Muscle of arm (tissue), 1 donor: ENCODE measurements at regions not wholly inside any gene's neighbourhood (a gene's known extent, or its start where the extent isn't known, plus 50 kb on each side); places are given as distances from the start of the nearest gene placed in this dataset.

ENCODE experiments used
- DNase-seq: peaks from one replicate; pipeline ENCODE4 v3.0.0-alpha.2; 2013

DNA sequence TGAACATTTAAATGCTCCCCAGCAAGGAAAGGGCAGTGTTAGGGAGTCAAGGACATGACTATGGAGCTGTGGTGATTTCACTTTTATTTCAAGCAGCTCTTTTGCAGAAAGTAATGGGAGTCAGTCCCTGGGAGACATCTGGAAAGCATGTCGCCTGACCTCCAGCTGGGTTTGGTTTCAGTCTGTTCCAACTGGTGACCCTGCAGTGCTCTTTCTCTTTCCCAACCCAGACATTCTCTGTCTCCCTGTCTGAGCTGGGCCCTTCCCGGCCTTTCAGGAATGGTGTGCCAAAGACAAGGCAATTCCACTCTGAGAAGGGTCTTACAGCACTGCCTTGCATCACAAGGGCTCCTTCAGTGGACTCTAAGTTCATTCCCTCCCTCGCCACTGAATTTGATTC lies 323.2 kb downstream of the OSR1 start:
- no peak for DNase-seq

DNA sequence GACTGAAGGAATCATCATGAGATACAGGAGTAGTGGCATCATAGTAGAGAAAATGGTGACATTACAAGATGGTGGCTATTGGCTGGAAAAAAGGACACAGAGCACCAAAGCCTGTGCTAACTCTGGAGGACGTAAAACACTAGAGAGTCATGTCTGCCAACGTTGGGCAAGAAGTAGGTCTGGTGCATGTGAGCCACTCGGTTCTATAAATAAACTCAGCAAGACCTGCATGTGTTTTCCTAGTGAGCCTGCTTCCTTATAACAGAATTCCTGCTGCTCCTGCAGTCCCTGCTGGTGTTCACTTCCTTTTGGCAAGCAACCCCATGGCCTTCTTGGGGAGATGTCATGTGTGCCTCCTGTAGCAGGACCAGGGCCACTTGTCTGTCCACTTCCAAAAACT lies 325.2 kb downstream of the OSR1 start:
- DNase-seq, result no peak

DNA sequence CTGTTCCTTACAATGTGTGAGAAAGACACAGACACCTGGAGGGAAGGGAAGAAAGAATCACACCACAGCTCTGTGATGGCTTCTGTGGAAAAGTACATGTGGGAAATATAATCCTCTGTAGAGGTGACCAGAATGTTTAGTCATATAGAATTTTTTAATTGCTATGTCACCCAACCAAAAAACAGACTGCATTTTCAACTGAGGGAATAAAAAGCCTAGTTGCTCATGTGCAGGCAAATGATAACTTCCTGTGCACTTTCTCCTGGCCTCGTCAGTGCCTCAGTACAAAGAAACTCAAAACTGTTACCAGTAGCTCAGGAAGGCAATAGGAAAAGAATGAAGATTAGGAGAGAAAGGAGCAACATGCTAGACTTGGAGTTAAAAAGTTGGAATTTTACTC lies 326.8 kb downstream of the OSR1 start:
- DNase-seq, result no peak

DNA sequence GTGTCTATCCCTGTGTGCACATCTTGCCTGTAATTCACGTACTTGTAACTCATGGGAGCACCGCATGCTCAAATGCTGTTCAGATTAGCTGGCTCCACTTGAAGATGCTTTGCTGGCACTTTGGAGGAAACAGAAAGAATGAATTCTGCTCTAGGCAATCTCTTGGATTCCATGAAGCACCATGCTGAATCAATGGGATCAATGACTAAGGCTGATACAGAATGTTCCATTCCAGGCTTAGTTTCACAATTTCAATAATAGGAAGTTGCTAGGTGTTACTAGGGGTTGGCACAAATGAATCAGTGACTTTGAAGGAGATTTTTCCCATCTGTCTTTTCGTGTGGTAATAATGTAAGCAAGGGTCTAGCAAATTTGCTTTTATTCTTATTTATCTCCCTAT lies 328.8 kb downstream of the OSR1 start:
- no peak for DNase-seq

DNA sequence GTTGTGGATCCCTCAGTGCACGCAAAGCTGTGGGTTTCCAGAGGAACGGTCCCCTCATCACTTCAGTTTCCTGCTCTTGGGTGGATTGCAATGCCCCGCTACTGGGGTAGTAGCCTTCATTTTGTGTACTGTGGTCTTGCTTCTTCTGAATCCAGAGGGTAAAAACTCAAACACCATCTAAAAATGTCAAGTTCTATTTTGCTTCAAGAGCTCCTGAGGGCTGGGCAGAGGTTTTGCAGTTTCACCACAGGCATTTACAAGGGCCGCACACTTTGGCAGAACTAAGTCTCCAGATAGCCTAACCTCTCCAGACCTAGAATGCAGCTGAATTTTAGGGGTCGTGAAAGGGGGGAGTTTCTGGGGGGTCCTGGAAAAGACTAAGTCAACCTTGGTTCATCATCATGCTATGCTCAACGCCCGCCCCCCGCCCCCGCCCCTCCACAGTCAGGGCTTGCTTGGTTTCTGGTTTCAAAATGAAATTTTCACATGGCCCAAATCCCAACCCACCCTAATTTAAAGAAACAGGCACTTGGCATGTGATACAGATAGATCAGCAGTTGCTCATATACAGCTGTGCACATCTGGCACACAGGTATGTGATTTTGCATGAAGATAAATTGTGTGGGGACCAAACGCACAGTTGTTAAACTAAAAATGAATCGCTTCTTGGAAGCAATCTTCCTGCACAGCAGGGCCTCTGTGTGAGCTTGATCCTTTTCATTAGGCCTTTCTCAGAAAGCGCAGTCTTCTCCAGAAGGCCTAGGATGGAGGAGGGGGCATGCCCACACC lies 329.6 kb downstream of the OSR1 start:
- DNase-seq, result peak; percentile 52

DNA sequence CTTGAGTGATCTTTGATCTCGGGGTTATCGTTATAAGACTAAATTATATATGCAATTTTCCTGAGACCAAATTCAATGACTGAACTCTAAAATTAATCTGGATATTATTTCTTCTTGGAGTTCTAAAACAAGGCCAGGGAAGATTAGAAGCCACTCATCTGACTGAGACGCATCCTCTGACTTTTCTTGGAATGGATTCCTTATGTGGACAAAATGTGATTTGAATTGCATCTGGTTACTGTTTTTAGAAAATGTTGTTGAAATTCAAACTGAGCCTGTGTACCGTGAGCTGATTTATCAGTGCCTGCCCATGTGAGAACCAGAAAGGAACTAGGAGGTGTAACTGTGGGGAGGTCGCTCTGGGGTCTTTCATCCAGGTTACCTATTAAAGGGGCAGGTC lies 330.8 kb downstream of the OSR1 start:
- no peak for DNase-seq

DNA sequence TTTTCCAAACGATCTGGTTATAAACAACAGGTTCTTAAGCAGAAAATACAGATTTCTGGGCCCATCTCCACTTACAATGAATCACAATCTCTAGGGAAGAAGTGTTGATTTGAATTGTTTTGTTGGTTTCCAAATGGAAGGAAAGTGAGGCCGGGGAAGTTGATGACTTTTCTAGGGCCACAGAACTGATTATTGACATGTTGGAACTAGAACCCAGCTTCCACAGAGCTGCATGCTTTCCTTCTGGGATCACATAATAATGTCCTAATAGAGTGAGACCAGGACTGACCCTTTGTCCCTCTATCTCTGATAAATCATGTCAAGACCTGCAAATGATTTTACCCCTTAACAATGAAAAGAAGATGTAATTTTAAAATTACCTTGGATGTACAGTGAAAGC lies 332.2 kb downstream of the OSR1 start:
- peak; percentile 50 for DNase-seq

DNA sequence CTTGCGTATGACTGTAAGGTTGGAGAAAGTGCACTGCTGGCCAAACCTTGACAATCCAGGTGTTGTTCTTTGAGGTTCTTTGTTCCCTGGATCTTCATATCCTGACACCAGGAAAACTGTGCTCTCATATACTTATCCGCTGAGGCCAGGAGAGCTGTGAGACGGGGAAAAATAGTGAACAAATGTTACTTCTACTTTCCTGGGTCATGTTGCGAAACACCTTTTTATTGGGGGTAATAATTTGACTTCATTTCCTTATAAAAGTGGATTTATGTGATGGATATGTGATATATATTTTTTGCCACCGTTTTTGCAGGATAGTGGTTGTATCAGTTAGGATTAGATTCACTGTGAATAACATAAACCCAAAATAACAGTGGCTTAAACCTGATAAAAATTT lies 336.1 kb downstream of the OSR1 start:
- no peak for DNase-seq

DNA sequence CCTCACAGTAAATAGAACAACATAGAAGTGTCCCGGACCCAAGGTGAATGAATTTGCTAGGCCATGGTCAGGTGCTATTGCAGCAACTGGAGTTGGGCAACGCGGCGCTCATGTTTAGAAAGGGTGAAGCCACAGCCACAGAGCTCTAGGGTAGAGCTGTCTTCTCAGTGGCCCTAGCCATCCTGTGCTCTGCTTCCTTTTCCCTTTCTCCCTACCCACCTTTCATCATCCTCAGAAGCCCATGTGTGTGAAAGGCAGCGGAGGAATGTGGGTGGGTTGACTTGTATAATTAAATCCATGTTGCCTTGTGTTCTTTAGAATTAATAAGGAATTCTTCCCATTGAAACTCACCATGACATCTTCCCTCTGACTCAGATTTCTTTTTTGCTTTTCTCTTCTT lies 336.7 kb downstream of the OSR1 start:
- DNase-seq, result no peak

DNA sequence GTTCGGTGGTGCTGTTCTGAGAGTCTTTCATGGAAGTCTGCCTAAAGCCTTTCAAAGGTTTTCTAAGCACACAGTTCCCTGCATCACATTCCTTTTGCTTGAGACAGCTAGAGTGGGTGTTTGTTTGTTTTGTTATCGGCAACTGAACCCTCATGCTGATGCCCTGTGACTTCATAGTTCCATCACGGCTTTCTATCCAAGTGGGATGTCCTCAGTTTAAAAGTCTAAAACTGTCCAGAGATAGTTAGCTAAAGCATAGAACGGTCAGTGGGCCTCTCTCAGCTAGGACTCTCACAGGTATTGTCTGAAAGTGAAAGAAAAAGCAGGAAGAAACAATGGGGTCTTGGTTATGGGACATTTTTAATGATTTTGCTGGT lies 337.3 kb downstream of the OSR1 start:
- DNase-seq, result no peak

DNA sequence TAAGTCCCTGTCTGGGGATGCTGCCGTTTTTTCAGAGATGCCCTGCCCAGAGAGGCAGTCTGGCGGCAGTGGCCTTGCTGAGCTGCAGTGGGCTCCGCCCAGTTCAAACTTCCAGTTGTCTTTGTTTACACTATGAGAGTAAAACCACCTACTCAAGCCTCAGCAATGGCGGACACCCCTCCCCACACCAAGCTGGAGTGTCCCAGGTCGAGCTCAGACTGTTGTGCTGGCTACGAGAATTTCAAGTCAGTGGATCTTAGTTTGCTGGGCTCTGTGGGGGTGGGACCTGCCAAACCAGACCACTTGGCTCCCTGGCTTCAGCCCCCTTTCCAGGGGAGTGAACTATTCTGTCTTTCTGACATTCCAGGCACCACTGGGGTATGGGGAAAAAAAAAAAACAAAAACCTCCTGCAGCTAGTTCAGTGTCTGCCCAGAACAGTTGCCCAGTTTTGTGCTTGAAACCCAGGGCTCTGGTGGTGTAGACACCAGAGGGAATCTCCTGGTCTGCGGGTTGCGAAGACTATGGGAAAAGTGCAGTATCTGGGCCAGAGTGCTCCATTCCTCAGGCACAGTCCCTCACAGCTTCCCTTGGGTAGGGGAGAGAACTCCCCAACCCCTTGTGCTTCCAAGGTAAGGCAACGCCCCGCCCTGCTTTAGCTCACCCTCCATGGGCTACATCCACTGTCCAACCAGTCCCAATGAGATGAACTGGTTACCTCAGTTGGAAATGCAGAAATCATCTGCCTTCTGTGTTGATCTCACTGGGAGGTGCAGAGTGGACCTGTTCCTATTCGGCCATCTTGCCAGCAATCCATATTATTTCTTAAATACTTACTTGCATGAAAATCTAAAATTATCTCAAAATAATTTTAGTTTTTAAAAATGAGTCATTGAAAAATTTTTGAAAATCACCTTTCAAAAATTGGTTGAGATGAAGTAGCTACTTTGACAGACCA lies 338.0 kb downstream of the OSR1 start:
- no peak for DNase-seq

DNA sequence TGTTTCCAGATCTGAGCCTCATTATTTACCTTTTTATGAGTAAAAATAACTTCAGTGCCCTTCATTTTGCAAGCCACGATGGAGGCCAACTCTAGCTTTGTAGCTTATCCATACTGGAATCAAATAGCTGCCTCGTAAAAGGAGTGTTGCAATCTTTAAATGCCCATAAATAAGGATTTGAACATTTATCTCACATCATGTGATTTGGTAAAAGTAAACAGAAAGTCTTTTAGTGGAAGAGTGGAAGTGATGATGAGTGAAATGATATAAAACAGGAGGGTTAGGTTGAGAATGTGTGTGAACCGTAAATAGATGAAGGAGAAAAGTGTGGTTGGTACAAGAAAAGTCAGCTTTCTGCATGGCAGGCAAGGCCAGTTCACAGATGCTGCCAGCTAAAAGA lies 348.9 kb downstream of the OSR1 start:
- no peak for DNase-seq

DNA sequence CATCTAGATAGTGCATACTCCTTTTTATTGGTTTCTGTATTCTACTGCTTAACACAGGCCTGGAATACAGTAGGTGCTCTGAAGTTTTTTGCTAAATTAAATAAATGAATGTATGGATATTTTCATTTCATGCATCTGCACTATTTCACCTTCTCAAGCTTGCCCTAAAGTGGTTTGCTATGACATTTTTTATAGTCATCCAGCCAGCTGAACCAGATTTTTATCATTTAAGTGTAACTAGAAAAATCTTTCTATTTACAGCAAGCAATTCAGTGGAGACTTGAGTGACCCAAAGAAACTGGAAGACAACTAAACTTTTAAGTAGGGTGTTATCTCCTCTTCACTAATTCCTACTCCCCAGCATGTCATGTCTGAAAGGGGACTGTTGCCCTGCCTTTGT lies 354.9 kb downstream of the OSR1 start:
- DNase-seq, result no peak

DNA sequence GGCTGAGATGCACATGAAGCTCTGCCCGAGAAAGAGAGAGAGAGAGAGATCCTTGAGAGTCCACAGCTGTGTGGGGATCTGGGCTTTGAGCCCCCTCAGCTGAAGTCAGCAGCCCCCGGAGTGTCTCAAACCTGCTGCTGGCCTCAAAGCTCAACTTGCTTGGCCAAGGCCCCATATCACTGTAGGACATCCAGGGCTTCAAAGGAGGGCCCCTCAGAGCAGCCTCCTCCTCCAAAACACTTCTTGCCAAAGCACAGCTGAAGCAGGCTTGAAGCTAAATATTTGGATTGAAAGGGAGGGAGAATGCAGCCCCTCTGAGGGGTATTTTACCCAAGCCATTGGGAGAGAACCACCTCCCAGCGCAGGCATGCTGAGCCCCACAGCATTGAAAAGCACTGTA lies 357.6 kb downstream of the OSR1 start:
- DNase-seq, result no peak

DNA sequence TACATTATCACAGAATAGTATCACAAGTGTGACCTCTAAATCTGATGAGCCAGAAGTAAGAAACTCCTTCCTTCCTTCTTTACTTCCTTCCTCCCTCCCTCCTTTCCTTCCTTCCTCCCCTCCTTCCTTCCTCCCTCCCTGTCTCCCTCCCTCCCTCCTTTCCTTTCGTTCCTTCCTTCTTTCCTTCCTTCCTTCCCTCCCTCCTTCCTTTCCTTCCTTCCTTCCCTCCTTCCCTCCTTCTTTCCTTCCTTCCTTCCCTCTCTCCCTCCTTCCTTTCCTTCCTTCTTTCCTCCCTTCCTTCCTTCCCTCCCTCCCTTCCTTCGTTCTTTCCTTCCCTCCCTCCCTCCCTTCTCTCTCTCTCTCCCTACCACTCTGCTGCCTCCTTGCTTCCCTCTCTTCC lies 359.2 kb downstream of the OSR1 start:
- no peak for DNase-seq

DNA sequence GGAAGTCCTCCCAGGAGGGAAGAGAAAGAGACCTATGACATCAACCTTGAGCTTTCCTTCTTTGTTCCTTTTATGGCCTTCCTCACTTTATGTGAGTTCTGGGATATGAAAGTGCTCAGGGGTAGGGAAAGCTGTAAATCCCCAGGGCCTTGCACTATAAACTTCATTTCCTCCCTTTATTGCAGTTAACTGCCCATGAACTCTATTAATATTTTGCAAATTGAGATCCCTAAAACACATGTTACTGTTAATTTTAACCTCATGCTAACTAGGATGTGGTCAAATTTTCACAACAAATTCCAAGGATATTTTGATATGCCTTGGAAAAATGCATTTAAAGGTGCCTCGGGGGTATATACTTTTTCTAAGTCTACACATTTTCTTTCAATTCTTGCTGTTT lies 359.9 kb downstream of the OSR1 start:
- no peak for DNase-seq

DNA sequence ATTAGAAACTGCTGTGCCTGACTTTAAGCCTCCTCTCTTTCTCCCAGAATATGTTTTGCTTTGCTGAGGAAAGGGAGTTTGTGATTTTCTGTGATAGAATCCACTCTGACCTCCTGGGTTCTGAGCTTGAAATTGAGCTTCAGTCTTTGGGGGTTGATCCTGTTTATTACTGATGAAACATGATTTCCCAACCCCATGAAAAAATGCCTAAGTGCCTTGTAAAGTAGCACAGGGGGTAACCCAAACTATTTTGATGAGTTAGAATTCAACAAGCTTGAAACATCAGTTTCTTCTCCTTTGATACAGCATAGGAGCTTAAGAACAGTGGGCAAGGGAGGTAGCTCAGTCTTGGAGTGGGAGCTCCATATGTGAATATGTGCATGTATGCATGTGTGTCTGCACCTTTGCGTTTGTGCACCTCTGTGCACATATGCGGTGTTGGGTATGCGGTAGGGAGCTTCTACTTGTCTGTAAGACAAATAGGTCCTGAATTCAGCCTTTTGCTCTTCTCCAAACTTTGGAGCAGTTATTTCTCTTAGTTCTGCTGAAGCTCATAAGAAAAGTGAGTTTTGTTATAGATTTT lies 364.6 kb downstream of the OSR1 start:
- DNase-seq, result no peak

DNA sequence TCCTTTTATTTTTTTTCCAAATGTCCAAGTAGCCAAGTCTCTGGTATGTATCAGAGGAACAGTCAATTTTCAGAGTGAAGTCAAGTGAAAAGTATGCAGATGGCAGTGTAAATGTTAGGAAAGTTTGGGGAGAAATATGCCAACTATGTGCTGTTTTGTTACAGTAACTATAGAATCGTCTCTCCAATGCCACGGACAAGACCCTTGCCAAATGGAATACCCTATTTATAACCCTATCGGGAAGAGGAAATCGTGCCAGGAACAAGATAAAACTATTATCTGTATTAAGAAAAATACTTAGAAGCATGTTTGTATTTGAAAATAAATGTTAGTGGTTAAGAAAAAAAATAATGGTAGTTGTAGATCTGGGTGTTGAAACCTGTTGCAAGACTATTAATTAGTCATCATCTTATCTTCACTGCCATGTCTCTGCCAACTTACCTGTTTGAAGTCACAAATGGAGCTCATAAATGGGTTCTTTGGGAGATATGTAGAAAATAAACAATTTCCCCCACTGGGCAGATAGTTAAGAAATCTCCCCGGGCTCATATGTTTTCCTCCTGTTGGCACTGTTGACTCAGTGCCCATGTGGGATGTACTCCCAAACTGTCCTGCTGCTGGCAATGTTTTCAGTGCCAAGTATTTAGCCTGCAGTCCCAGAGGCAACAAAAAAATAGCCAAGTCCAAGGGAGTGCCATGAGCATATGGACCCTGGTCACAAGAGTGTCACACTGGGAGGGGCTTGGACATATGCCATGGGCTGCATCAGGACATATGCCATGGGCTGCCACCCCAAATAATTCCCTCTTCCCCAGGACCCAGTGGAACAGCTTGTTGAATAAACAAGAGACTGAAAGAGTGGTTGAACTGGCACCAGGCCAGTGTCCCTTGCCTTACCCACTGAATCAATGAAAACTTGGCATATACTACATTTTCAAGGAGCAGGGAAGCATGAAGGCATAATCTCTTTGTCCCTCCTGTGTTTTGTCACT lies 366.9 kb downstream of the OSR1 start:
- DNase-seq, result no peak

DNA sequence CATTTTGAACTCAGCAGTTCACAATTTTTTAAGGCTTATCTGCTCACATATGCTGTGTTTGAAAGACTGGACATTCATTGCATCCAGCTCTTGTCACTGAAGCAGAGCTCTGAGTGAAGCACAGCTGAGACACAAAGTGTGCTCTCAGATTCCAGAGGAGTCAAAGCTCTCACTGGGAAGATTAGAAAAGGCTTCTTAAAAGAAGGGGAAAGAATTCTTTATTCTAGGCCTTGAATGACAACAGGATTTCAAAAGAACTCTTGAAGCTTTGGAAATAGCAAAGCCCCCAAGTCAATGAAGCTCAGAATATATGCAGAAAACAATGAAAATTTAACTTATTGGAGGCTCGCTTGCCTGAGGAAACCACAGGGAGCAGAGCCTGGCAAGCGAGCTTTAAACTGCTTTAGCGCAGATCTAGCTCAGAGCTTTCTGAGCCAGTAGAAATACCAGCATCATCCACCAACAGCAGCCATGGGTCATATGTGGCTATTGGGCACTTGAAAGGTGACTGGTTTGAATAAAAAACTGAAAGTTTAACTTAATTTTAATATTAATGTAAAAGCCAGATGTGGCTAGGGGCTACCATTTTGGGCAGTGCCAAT lies 369.7 kb downstream of the OSR1 start:
- DNase-seq, result no peak

DNA sequence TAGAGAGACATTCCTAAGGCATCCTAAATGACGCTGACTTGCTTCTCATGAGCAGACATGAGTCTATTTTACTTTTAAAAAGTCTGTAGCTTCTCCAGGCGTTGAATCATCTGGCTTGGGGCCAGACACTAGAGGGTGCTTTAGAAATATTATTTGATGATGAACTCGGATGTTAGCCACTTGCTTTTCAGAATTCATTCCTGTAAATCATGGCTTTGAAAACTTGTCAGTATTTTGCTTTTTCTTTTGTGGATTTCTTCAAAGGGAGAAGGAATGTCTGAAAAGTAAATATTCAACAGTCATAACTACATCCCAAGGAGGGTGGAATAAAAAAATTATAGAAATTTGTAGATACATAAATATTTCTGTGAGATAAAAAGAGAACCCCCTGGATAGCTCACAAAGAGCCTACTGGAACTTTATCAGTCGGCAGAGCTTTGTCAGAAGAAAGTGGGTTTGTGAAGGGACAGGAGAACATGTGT lies 370.8 kb downstream of the OSR1 start:
- peak; percentile 87 for DNase-seq

DNA sequence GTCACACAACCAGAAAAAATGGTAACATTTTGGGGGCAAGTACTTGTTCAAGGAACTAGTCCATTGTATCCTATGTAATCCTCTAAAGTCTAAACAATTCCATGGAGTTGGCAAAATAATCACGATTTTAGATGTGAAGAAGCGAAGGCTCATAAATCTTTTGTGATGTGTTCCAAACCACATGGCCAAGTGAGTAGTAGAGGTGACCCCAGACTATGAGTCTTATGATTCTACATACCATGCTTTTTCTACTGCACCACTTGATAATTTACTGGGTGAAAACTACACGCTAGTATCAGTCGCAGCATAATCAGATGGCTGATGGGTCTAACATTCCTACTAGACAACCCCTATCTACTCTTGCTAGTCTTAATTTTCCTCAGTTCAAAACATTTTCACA lies 371.4 kb downstream of the OSR1 start:
- no peak for DNase-seq
